ENCODE measurements at regions not wholly inside any gene's neighbourhood (a gene's known extent, or its start where the extent isn't known, plus 50 kb on each side); places are given as distances from the start of the nearest gene placed in this dataset.

GRCh38 chr6:156174031-156174890 is 602.9 kb upstream of the ARID1B start:
- no peak for DNase-seq

- no peak for DNase-seq
Observed at GRCh38 chr6:156169371-156169770, 607.8 kb upstream of the ARID1B start.

- DNase-seq = no peak
Observed at GRCh38 chr6:156167625-156168071, 609.5 kb upstream of the ARID1B start.

- DNase-seq = no peak
Observed at GRCh38 chr6:156167016-156167624, 610.1 kb upstream of the ARID1B start.

- DNase-seq = no peak
Observed at GRCh38 chr6:156166093-156166492, 611.1 kb upstream of the ARID1B start.

GRCh38 chr6:156164701-156165452 is 612.3 kb upstream of the ARID1B start:
- no peak for DNase-seq

- no peak for DNase-seq
Observed at GRCh38 chr6:156163311-156163710, 613.9 kb upstream of the ARID1B start.

- no peak for DNase-seq
Observed at GRCh38 chr6:156161471-156161870, 615.7 kb upstream of the ARID1B start.

- no peak for DNase-seq
Observed at GRCh38 chr6:156160795-156161165, 616.4 kb upstream of the ARID1B start.

- no peak for DNase-seq
Observed at GRCh38 chr6:156160007-156160794, 617.0 kb upstream of the ARID1B start.

- DNase-seq = no peak
Observed at GRCh38 chr6:156154896-156155295, 622.3 kb upstream of the ARID1B start.

- DNase-seq = no peak
Observed at GRCh38 chr6:156150391-156150790, 626.8 kb upstream of the ARID1B start.

- peak; percentile 30 for DNase-seq
Observed at GRCh38 chr6:156146891-156147290, 630.3 kb upstream of the ARID1B start.

GRCh38 chr6:156131221-156131903 is 645.8 kb upstream of the ARID1B start:
- no peak for DNase-seq

- peak; percentile 56 for DNase-seq
Observed at GRCh38 chr6:156126535-156126934, 650.6 kb upstream of the ARID1B start.

GRCh38 chr6:156125844-156126243 is 651.3 kb upstream of the ARID1B start:
- DNase-seq = no peak

GRCh38 chr6:156123731-156124130 is 653.4 kb upstream of the ARID1B start:
- DNase-seq = no peak

- no peak for DNase-seq
Observed at GRCh38 chr6:156121973-156122372, 655.2 kb upstream of the ARID1B start.

GRCh38 chr6:156114541-156114940 is 658.9 kb upstream of the NOX3 start:
- DNase-seq = no peak

- no peak for DNase-seq
Observed at GRCh38 chr6:156113631-156114030, 658.0 kb upstream of the NOX3 start.

- no peak for DNase-seq
Observed at GRCh38 chr6:156111913-156112312, 656.3 kb upstream of the NOX3 start.

- no peak for DNase-seq
Observed at GRCh38 chr6:156110249-156110648, 654.6 kb upstream of the NOX3 start.

Data from islet precursor cell (in vitro differentiated cells).